ENCODE measurements at regions not wholly inside any gene's neighbourhood (a gene's known extent, or its start where the extent isn't known, plus 50 kb on each side); places are given as distances from the start of the nearest gene placed in this dataset.

DNA sequence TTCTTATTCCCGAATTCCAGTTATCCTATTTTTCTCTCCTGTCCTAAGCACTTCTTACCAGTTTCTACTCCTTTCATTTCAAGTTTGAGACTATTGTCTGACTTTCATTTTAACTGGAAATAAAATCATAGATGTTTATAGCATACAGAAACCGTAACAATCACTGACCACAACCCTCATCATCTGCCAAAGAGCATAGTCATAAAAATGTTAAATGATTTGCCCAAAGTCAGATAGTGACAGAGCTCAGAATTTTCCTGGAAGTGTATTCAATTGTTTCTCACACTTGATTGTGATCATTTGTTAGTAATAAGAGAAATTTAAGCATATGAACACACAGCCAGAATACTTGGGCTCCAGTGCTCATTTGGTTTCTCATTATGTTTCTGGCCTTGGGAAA, 250.5 kb upstream of the PCDH15 start:
- TF ChIP-seq, protein P1, sequence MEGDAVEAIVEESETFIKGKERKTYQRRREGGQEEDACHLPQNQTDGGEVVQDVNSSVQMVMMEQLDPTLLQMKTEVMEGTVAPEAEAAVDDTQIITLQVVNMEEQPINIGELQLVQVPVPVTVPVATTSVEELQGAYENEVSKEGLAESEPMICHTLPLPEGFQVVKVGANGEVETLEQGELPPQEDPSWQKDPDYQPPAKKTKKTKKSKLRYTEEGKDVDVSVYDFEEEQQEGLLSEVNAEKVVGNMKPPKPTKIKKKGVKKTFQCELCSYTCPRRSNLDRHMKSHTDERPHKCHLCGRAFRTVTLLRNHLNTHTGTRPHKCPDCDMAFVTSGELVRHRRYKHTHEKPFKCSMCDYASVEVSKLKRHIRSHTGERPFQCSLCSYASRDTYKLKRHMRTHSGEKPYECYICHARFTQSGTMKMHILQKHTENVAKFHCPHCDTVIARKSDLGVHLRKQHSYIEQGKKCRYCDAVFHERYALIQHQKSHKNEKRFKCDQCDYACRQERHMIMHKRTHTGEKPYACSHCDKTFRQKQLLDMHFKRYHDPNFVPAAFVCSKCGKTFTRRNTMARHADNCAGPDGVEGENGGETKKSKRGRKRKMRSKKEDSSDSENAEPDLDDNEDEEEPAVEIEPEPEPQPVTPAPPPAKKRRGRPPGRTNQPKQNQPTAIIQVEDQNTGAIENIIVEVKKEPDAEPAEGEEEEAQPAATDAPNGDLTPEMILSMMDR (IDR thresholded peaks at IDR 0.05): no peak
- TF ChIP-seq POLR2A (IDR thresholded peaks at IDR 0.05) (no peak), POLR2AphosphoS5 (IDR thresholded peaks at IDR 0.05) (no peak)

All from sigmoid colon (tissue), 4 donors.